Lower leg skin (tissue), 3 donors: ENCODE measurements at regions not wholly inside any gene's neighbourhood (a gene's known extent, or its start where the extent isn't known, plus 50 kb on each side); places are given as distances from the start of the nearest gene placed in this dataset.

ENCODE experiments used
- POLR2A ChIP-seq, 2 donors: fragments of 450-650 bp; IDR thresholded peaks; one replicate each; pipeline ENCODE4 v1.6.1; 2016 to 2017; ENCODE audit warnings: antibody characterized with exemption in 2 of 2, mild to moderate bottlenecking in 1 of 2, moderate library complexity in 1 of 2
- TF ChIP-seq, protein P1 (sequence below), 3 donors: fragments of 450-650 bp; IDR thresholded peaks; one replicate each; pipeline ENCODE4 v1.5.1; 2016; ENCODE audit warnings: antibody characterized with exemption in 3 of 3, mild to moderate bottlenecking in 3 of 3, moderate library complexity in 2 of 3

DNA sequence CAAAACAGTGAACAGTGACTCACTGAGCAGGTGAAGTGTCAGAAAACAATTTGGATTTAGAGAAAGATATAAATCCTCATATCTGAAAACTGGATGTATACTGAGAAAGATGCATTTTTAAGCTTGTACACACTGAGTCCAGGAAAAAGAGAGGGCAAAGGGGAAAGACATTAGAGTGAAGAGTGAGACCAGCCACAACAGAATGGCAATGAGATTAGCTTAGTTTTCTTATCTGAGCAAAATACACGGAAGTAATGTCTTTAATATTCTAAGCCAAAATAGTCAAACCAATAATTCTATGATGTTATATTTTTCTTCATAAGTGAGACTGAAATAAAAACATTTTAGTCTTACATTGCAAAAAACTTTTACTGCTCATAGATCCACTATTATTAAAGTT is 236.0 kb downstream of the SLITRK5 start:
- TF ChIP-seq, protein P1, sequence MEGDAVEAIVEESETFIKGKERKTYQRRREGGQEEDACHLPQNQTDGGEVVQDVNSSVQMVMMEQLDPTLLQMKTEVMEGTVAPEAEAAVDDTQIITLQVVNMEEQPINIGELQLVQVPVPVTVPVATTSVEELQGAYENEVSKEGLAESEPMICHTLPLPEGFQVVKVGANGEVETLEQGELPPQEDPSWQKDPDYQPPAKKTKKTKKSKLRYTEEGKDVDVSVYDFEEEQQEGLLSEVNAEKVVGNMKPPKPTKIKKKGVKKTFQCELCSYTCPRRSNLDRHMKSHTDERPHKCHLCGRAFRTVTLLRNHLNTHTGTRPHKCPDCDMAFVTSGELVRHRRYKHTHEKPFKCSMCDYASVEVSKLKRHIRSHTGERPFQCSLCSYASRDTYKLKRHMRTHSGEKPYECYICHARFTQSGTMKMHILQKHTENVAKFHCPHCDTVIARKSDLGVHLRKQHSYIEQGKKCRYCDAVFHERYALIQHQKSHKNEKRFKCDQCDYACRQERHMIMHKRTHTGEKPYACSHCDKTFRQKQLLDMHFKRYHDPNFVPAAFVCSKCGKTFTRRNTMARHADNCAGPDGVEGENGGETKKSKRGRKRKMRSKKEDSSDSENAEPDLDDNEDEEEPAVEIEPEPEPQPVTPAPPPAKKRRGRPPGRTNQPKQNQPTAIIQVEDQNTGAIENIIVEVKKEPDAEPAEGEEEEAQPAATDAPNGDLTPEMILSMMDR (IDR thresholded peaks at IDR 0.05) = no peak
- no peak for TF ChIP-seq POLR2A (IDR thresholded peaks at IDR 0.05)
